ENCODE measurements at regions not wholly inside any gene's neighbourhood (a gene's known extent, or its start where the extent isn't known, plus 50 kb on each side); places are given as distances from the start of the nearest gene placed in this dataset.

- Mint-ChIP-seq H3K9me3 (peaks cover 5% of the 10 kb centered on the region), H3K27me3 (no peaks in the 10 kb centered on the region), H3K4me1 (no peaks in the 10 kb centered on the region), H3K27ac (no peak overlapping the region), H3K4me3 (no peak overlapping the region), H3K36me3 (ENCODE audit: low read depth) (no peaks in the 10 kb centered on the region)
- intact Hi-C loops (cut with micrococcal nuclease) = no loop called here
- DNase-seq (no peak), ATAC-seq (ENCODE audit: low read depth) (no peak)
- no peak for TF ChIP-seq CTCF (IDR thresholded peaks at IDR 0.05)
- ChIA-PET CTCF (no interaction called here), POLR2A (no interaction called here)
Observed at GRCh38 chr9:24286761-24287160, 258.9 kb downstream of the IZUMO3 start.

- POLR2A ChIA-PET = no interaction called here
- Mint-ChIP-seq H3K36me3 (ENCODE audit: low read depth) (no peaks in the 10 kb centered on the region), H3K27ac (no peak overlapping the region), H3K4me3 (no peak overlapping the region), H3K27me3 (no peaks in the 10 kb centered on the region), H3K4me1 (no peaks in the 10 kb centered on the region), H3K9me3 (peaks cover 6% of the 10 kb centered on the region)
- ATAC-seq (ENCODE audit: low read depth) (no peak), DNase-seq (no peak)
- CTCF ChIA-PET = no interaction called here
- intact Hi-C loops (cut with micrococcal nuclease) = no loop called here
- TF ChIP-seq CTCF (IDR thresholded peaks at IDR 0.05) = no peak
Observed at GRCh38 chr9:24258626-24259025, 287.1 kb downstream of the IZUMO3 start.

- Mint-ChIP-seq H3K4me3 (no peak overlapping the region), H3K9me3 (peaks cover 9% of the 10 kb centered on the region), H3K36me3 (ENCODE audit: low read depth) (no peaks in the 10 kb centered on the region), H3K4me1 (no peaks in the 10 kb centered on the region), H3K27me3 (no peaks in the 10 kb centered on the region), H3K27ac (no peak overlapping the region)
- no peak for TF ChIP-seq CTCF (IDR thresholded peaks at IDR 0.05)
- intact Hi-C loops (cut with micrococcal nuclease) = no loop called here
- DNase-seq = no peak
- POLR2A ChIA-PET = no interaction called here
- ATAC-seq (ENCODE audit: low read depth) = no peak
- CTCF ChIA-PET = no interaction called here
Observed at GRCh38 chr9:24257726-24258125, 288.0 kb downstream of the IZUMO3 start.

- H3K4me3 Mint-ChIP-seq = no peak overlapping the region
Observed at GRCh38 chr9:24245988-24246387, 299.7 kb downstream of the IZUMO3 start.

GRCh38 chr9:24242576-24242975 lies 303.1 kb downstream of the IZUMO3 start:
- H3K27ac Mint-ChIP-seq = no peak overlapping the region
- ChIA-PET CTCF (no interaction called here), POLR2A (no interaction called here)
- no peak for TF ChIP-seq CTCF (IDR thresholded peaks at IDR 0.05)
- intact Hi-C loops (cut with micrococcal nuclease) = no loop called here
- no peak for ATAC-seq (ENCODE audit: low read depth)
- H3K4me3 Mint-ChIP-seq = no peak overlapping the region
- no peaks in the 10 kb centered on the region for H3K36me3 Mint-ChIP-seq (ENCODE audit: low read depth)
- H3K27me3 Mint-ChIP-seq = no peaks in the 10 kb centered on the region
- H3K9me3 Mint-ChIP-seq = peaks cover 11% of the 10 kb centered on the region
- no peak for DNase-seq
- no peaks in the 10 kb centered on the region for H3K4me1 Mint-ChIP-seq

More at GRCh38 chr9:24245988-24246387, 299.7 kb downstream of the IZUMO3 start:
- no peak for ATAC-seq (ENCODE audit: low read depth)
- no peak for TF ChIP-seq CTCF (IDR thresholded peaks at IDR 0.05)
- Mint-ChIP-seq H3K36me3 (ENCODE audit: low read depth) (no peaks in the 10 kb centered on the region), H3K9me3 (no peaks in the 10 kb centered on the region), H3K27ac (no peak overlapping the region), H3K4me1 (no peaks in the 10 kb centered on the region), H3K27me3 (no peaks in the 10 kb centered on the region)
- intact Hi-C loops (cut with micrococcal nuclease) = no loop called here
- POLR2A ChIA-PET = no interaction called here
- CTCF ChIA-PET = no interaction called here
- DNase-seq = no peak
